Gastroesophageal sphincter (tissue), 3 donors: ENCODE measurements at regions not wholly inside any gene's neighbourhood (a gene's known extent, or its start where the extent isn't known, plus 50 kb on each side); places are given as distances from the start of the nearest gene placed in this dataset.

Experiments
- POLR2A ChIP-seq, 2 donors: fragments of 450-650 bp; IDR thresholded peaks; one replicate each; pipeline ENCODE4 v1.6.1; 2017; ENCODE audit warnings: antibody characterized with exemption in 2 of 2, mild to moderate bottlenecking in 2 of 2, moderate library complexity in 1 of 2
- TF ChIP-seq, protein P1 (sequence below), 4 experiments: fragments of 200-600 bp in 2 of 4; fragments of 450-650 bp in 2 of 4; sonication (generic) in 1 of 4; IDR thresholded peaks; one replicate each; pipeline ENCODE4 v1.5.1; 2017 to 2019; ENCODE audit warnings: antibody characterized with exemption in 4 of 4, mild to moderate bottlenecking in 2 of 4, moderate library complexity in 2 of 4

DNA sequence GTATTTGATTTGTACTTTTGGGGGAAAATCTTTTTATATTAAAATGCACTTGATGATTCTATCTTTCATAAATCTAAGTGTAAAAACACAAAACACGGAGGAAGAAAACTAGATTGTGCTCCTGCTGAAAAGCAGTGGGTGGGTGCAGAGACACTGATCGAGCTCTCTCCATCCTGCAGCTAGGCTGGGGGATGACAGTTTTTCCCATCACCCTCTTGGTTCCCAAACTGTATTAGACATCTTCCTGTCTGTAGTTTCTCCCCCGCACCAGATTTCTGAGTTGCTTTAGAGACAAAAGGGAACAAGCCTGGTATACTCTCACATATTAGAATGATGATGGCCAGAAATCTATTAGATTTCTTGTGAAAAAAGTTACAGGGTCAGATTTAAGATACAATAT lies 99.6 kb downstream of the FAM114A2 start:
- TF ChIP-seq, protein P1, sequence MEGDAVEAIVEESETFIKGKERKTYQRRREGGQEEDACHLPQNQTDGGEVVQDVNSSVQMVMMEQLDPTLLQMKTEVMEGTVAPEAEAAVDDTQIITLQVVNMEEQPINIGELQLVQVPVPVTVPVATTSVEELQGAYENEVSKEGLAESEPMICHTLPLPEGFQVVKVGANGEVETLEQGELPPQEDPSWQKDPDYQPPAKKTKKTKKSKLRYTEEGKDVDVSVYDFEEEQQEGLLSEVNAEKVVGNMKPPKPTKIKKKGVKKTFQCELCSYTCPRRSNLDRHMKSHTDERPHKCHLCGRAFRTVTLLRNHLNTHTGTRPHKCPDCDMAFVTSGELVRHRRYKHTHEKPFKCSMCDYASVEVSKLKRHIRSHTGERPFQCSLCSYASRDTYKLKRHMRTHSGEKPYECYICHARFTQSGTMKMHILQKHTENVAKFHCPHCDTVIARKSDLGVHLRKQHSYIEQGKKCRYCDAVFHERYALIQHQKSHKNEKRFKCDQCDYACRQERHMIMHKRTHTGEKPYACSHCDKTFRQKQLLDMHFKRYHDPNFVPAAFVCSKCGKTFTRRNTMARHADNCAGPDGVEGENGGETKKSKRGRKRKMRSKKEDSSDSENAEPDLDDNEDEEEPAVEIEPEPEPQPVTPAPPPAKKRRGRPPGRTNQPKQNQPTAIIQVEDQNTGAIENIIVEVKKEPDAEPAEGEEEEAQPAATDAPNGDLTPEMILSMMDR (IDR thresholded peaks at IDR 0.05) = no peak
- TF ChIP-seq POLR2A (IDR thresholded peaks at IDR 0.05) = no peak
